NCI-H2227 (cell line): ENCODE measurements at regions not wholly inside any gene's neighbourhood (a gene's known extent, or its start where the extent isn't known, plus 50 kb on each side); places are given as distances from the start of the nearest gene placed in this dataset.
"Not testable (repeated sequence)": the region's sequence is repeated elsewhere in the genome, so short reads cannot be mapped to it uniquely, and the experiment has no call there.

Experiments
- DNase-seq: peaks from one replicate; lab custom pipeline; 2025; ENCODE audit not compliant: unreplicated experiment; lab: John Stamatoyannopoulos, UW

- DNase-seq = peak; percentile 34
These were observed 283.6 kb upstream of the NMUR2 start for GRCh38 chr5:152688561-152689249.

GRCh38 chr5:152689250-152689711, 284.2 kb upstream of the NMUR2 start:
- DNase-seq = no peak

- DNase-seq = peak; percentile 70
These were observed 289.2 kb upstream of the NMUR2 start for GRCh38 chr5:152694231-152694630.

DNA sequence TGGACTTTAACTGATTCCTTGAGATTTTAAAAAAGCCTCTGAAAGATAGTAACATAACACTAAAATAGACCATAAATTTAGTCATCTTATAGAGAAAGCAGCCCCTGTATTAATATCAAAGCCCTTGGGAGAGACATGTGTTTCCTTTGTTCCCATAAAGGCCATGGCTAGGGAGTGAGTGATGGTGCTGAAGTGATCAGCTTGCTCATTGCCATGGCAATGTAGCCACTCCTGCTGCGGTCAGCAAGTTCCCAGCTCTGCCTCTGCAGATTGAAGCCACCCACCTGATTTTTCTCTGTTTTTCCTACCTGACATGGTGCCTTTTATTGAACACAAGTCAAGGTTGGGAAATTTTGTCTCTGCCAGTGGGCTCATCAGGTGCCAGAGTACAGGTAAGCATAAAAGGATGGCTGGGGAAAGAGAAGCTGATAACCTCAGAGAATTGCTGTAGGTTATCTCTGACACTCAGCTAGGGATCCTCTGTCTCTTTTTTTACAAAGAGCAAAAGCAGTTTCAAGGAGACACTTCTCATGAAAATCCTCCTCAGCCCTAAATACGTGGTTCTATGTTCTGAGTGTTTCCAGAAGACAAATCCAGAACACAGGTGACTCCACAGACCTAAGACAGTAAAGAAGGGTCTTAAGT, 296.3 kb upstream of the NMUR2 start:
- DNase-seq = peak; percentile 43

DNA sequence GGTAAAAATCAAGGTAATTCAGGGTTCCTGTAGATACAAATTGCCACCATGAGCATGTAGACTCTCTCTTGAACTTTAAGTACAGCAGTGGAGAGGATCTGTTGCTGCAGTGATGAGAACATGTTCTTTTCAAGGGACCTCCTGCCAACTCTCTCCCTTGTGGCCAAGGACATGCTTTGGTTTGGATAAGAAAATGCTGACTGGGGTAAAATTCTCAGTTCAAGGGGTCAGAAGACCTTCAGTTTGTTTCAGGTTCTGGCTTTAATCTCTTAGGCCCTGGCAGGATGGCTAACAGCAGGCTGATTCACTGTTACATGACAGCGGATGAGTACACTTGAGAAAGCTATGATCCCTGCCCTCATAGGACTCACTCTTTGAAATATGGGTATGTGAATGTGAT, 299.2 kb upstream of the NMUR2 start:
- DNase-seq = no peak

GRCh38 chr5:152711801-152712388, 306.8 kb upstream of the NMUR2 start:
- no peak for DNase-seq

DNA sequence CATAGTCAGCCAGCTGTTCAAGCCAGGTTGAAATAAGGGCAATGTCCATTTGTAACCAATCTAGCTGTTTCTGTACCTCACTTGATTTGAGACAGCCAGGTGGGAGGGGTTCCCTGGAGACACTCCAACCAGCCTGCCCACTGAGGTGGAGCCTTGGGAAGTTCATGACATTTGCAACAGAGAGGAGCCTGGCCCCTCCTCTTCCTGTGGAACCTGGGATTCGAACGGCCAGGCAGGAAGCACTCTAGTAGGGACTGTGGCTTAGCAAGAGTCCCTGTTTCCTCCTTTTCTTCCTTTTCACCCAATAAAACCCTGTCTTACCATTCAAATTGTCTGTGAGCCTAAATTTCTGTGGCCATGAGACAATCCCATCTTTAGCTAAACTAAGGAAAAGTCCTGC, 312.3 kb upstream of the NMUR2 start:
- DNase-seq = no peak

DNA sequence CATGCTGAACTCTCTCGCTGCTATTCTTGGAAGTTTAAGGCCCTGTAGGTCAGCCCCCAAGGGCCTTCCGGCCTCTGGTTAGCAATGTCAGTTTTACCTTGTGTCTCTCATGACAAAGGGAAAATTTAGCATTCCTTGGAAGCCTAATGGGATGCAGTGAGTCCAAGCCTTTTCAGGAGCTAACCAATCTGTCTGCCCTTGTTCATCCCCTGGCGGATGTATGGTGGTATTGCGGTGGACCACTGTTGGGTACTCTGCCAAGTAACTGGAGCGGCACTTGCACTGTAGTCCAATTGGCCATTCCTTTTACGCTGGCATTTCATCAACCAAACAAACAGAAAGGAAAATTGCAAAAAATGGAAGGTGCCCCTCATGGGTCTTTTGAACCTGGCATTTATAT, 318.4 kb upstream of the NMUR2 start:
- no peak for DNase-seq

- DNase-seq = no peak
These were observed 325.1 kb upstream of the NMUR2 start for GRCh38 chr5:152730176-152730575.

DNA sequence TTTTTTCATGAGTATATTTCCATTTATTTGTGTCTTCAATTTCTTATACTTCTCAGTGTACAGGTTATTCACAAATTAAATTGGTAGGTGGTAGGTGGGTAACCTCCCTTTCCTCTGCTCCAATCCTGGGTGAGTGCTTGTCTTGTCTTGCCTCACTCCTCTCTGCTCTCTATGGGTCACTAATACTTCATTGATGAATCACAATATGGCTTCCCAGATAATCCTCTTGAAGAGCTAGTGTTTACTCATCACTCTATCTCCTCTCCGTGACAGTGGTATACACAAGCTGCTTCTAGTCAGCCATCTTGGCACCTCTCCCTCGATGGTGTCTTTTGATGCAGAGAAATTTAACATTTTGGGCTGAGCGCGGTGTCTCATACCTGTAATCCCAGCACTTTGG, 331.8 kb upstream of the NMUR2 start:
- DNase-seq = no peak

GRCh38 chr5:152739916-152740315, 334.8 kb upstream of the NMUR2 start:
- no peak for DNase-seq

DNA sequence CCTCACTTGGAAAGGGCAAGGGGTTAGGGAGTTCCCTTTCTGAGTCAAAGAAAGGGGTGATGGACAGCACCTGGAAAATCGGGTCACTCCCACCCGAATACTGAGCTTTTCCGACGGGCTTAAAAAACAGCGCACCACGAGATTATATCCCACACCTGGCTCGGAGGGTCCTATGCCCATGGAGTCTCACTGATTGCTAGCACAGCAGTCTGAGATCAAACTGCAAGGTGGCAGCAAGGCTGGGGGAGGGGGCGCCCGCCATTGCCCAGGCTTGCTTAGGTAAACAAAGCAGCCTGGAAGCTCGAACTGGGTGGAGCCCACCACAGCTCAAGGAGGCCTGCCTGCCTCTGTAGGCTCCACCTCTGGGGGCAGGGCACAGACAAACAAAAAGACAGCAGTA, 336.0 kb upstream of the NMUR2 start:
- not testable (repeated sequence) for DNase-seq

DNA sequence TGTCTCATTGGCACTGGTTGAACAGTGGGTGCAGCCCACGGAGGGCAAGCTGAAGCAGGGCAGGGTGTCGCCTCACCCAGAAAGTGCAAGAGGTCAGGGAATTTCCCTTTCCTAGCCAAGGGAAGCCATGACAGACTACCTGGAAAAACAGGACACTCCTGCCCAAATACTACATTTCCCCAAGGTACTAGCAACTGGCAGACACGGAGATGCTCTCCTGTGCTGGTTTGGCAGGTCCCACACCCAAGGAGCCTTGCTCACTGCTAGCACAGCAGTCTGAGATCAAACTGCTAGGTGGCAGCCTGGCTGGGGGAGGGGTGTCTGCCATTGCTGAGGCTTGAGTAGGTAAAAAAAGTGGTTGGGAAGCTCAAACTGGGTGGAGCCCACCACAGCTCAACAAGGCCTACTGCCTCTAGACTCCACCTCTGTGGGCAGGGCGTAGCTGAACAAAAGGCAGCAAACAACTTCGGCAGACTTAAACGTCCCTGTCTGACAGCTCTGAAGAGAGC, 382.7 kb upstream of the NMUR2 start:
- DNase-seq = not testable (repeated sequence)

DNA sequence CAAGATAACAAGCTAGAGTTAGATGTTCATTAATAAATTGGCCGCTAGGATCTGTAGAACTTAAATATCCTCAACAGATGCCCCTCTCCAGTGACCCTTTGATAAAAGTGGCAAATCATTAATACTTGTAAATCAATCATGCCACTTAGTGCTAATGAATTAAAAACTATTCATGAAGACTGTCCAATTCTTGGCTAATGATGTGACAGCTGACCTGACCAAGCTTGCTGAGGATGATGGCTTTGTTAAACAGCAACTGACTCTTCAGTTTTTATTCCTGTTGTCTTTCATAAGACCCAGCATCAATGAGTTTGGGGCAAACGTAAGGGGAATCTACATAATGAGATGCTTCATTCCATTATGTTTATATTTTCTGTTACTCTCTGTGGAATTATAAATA, 396.8 kb upstream of the NMUR2 start:
- no peak for DNase-seq

GRCh38 chr5:152804179-152804578, 399.1 kb upstream of the NMUR2 start:
- DNase-seq = no peak

DNA sequence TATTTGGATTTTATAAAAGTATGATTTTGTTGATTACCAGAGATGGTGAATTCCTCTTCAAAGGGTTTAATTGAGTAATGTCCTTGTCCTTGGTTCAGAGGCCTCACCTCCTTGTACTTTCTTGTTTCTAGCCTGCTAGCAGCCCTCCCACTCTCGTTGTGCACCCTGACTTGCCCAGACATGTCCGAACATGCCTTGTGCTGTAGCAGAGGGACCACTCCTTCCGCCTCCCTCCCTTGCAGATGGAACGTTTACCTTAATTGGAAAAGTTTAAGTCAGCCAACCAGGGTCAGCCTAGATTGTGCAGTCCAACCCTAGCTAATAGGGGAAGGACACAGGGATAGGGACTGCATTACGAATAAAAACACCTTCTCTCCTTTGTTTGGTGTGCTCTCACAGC, 406.9 kb upstream of the NMUR2 start:
- DNase-seq = no peak

GRCh38 chr5:152813526-152813925, 408.4 kb upstream of the NMUR2 start:
- DNase-seq = no peak

GRCh38 chr5:152819891-152820290, 414.8 kb upstream of the NMUR2 start:
- no peak for DNase-seq

- DNase-seq = no peak
These were observed 419.2 kb upstream of the NMUR2 start for GRCh38 chr5:152824316-152824715.

DNA sequence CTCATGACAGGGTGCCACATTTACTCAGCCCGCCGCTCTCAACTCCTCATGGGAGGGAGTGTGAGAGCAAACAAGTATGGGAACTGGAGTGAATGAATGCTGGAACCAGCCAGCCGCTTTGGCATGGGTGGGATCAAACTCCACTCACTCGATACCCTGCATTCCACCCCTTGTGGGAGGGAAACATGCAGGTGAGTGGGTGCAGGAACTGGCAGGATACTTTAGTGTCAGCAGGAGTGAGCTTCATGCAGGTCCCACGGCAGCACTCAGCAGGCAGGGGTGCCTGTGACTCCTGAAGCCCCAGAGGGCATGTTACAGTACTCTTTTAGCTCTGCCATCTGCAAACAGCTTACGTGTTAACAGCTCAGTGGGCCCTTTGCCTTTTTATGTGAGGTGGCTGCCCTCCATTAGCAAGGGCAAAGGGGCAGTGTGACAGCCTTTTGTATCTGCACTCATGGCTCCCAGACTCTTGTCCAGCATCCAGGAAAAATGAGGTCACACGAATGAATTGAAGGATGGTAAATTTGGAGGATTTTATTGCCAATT, 433.2 kb upstream of the NMUR2 start:
- no peak for DNase-seq

DNA sequence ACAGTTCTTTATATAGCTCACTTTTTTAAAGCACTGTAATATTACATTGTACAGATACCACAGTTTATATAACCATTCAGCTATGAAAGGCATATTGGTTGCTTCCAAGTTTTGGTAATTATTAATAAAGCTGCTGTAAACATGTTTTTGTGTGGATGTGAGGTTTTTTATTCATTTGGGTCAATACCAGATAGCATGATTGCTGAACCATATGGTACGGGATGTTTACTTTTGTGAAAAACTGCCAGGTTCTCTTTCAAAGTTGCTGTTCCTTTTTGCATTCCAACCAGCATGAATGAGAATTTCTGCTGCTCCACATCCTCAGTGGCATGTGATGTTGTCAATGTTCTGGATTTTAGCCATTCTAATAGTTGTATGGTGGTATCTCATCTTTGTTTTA, 439.6 kb upstream of the NMUR2 start:
- no peak for DNase-seq

DNA sequence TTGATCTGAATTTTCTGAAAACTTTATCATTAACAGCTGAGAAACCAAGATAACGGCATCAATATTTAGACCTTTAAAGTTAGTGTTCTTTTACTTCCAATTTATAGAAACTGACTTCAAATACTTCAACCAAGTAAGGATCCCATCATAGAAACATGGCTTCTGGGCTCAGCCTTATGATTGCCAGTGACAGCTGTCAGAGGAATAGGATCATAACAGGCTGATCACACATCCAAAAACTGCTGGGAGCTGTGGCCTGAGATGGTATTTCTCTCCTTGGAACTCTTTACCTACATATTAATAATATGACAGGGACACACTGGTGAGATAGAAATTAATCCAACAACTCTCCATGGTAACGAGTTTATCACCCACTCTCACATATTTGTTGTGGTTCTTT, 448.3 kb upstream of the NMUR2 start:
- DNase-seq = no peak
